AG10803 (cell line): ENCODE measurements at regions not wholly inside any gene's neighbourhood (a gene's known extent, or its start where the extent isn't known, plus 50 kb on each side); places are given as distances from the start of the nearest gene placed in this dataset.

Experiments
- DNase-seq: peaks from one replicate; pipeline ENCODE4 v3.0.0; 2010; ENCODE audit warnings: low read depth
- H3K4me3 ChIP-seq: 2 replicates; pipeline ENCODE4 v1.5.1; 2011; ENCODE audit warnings: mild to moderate bottlenecking, low read length, control low read depth
- TF ChIP-seq, protein P1 (sequence below): conservative IDR thresholded peaks from 2 replicates; pipeline ENCODE4 v1.5.1; 2011; ENCODE audit warnings: mild to moderate bottlenecking, low read length, control low read depth, inconsistent platforms

GRCh38 chr3:55201779-55202178, 273.9 kb upstream of the LRTM1 start:
- H3K4me3 ChIP-seq, result no peak overlapping the region
- TF ChIP-seq, protein P1, sequence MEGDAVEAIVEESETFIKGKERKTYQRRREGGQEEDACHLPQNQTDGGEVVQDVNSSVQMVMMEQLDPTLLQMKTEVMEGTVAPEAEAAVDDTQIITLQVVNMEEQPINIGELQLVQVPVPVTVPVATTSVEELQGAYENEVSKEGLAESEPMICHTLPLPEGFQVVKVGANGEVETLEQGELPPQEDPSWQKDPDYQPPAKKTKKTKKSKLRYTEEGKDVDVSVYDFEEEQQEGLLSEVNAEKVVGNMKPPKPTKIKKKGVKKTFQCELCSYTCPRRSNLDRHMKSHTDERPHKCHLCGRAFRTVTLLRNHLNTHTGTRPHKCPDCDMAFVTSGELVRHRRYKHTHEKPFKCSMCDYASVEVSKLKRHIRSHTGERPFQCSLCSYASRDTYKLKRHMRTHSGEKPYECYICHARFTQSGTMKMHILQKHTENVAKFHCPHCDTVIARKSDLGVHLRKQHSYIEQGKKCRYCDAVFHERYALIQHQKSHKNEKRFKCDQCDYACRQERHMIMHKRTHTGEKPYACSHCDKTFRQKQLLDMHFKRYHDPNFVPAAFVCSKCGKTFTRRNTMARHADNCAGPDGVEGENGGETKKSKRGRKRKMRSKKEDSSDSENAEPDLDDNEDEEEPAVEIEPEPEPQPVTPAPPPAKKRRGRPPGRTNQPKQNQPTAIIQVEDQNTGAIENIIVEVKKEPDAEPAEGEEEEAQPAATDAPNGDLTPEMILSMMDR, result no peak
- no peak for DNase-seq

GRCh38 chr3:55200906-55201305, 273.0 kb upstream of the LRTM1 start:
- H3K4me3 ChIP-seq, result no peak overlapping the region
- no peak for DNase-seq

GRCh38 chr3:55198554-55198953, 270.7 kb upstream of the LRTM1 start:
- DNase-seq, result peak; percentile 98
- no peak overlapping the region for H3K4me3 ChIP-seq
- TF ChIP-seq, protein P1, result no peak

More at GRCh38 chr3:55200906-55201305, 273.0 kb upstream of the LRTM1 start:
- TF ChIP-seq, protein P1, result no peak

GRCh38 chr3:55197021-55197420, 269.2 kb upstream of the LRTM1 start:
- DNase-seq, result peak; percentile 38
- H3K4me3 ChIP-seq, result no peak overlapping the region
- TF ChIP-seq, protein P1, result no peak

DNA sequence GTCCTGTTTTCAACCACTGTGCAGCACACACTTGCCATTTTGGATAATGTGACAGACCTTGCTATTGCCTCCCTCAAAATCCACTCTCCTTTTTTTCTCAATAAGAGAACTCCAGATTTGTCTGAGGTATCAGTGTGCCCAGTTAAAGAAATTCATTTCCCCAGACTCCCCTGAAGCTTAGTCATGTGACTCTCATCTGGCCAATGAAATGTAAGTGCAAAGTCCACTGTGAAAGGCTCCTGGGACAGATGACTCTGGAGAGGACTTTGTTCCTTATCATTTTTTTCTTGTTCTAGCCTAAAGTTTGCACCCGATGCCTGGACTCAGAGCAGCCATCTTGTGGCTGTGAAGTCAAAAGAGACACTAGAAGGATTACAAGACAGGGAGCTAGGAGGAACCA, 268.6 kb upstream of the LRTM1 start:
- TF ChIP-seq, protein P1, result no peak
- DNase-seq, result no peak
- no peak overlapping the region for H3K4me3 ChIP-seq

DNA sequence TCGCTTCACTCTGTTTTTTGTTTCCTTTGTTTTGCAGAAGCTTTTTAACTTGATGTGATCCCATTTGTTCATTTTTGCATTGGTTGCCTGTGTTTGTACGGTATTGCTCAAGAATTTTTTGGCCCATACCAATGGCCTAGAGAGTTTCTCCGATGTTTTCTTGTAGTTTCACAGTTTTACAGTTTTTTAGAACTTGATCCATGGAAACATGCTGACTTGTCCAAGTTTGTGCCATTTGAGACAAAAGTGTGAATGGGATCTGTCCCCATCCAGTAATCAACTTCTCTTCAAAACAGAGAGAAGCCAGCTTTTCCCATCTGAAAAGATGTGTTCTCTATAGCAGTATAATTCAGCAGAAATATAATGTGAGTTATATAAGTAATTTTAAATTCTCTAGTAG, 266.5 kb upstream of the LRTM1 start:
- no peak for DNase-seq
- TF ChIP-seq, protein P1, result no peak
- no peak overlapping the region for H3K4me3 ChIP-seq

DNA sequence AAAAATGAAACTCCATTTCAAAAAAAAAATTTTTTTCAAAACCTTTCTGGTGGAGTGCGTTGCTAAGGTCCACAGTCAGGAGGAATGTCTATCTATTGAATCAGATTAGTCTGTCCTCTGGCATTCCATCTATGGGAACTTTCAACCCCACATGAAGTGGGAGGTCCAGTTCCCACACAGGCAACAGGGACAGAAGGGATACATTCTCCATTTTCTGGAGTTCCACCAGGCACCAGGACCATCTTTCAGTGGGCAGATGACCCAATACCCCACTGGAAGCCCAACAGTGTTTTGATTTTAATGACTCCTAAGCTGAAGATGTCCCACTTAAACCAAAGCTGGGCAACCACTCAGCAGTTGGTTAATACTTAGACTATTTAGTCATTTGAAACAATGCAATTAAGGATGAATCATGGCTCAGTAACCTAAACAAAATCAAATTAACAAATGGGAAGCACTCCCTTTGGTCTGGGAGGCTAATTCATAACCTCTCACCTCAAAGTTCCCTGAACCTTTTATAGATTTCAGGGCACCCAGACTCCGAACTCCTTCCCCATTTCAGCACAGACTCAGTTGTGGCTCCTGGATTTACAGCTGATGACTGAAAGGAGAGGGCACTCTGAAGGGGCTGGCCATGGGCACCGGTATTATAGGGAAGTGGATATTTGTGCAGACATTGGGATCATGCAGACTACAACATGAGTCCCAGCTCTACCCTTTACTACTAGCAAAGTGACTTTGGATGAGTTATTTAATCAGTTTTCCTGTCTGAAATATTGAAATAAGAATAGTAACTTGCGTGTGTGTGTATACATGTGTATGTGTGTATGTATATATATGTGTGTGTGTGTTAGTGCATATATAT, 264.3 kb upstream of the LRTM1 start:
- DNase-seq, result peak; percentile 100
- no peak overlapping the region for H3K4me3 ChIP-seq
- TF ChIP-seq, protein P1, result no peak
